ENCODE measurements at regions not wholly inside any gene's neighbourhood (a gene's known extent, or its start where the extent isn't known, plus 50 kb on each side); places are given as distances from the start of the nearest gene placed in this dataset.

GRCh38 chr18:34492652-34493051 is 217.4 kb upstream of the DTNA start:
- no peak overlapping the region for H4K91ac ChIP-seq (replicated peaks; ENCODE audit: insufficient read length, low read length)
- H3K79me2 ChIP-seq (ENCODE audit: control insufficient read depth in 1 of 2, insufficient read depth in 2 of 2, low read length in 2 of 2): peaks cover 0 to 28% of the 10 kb centered on the region in 2 experiments; a peak in 3 of 4 replicates
- FAIRE-seq: no peak
- H3K79me1 ChIP-seq (ENCODE audit: low read depth, low read length): no peaks in the 10 kb centered on the region
- no peak for TF ChIP-seq POLR2AphosphoS5 (IDR thresholded peaks at IDR 0.05; ENCODE audit: low read depth, low read length)
- TF ChIP-seq JUN (IDR thresholded peaks at IDR 0.05; ENCODE audit: low read depth, low read length): peak; percentile 46; the same call in 1 of the 2 replicates
- H3K23ac ChIP-seq (ENCODE audit: insufficient read length): no peak overlapping the region
- no peak overlapping the region for H3K9ac ChIP-seq (replicated peaks in 1 of 4; ENCODE audit: extremely low read depth in 1 of 4, low read depth in 3 of 4, low read length in 3 of 4)
- H3K4me2 ChIP-seq (ENCODE audit: insufficient read depth in 1 of 2, low read depth in 2 of 2, low read length in 2 of 2): peak overlapping the region; percentile 85 to 93
- no peaks in the 10 kb centered on the region for H3K36me3 ChIP-seq (ENCODE audit: control insufficient read depth in 2 of 4, insufficient read depth in 4 of 4, low read length in 3 of 4)
- H3K9me3 ChIP-seq (ENCODE audit: insufficient read depth in 2 of 2, low read depth in 1 of 2, low read length in 1 of 2): no peaks in the 10 kb centered on the region
- H4K5ac ChIP-seq (ENCODE audit: insufficient read length, low read depth, low read length): no peak overlapping the region
- H3K4me3 ChIP-seq (ENCODE audit: extremely low read depth in 1 of 4, insufficient read depth in 2 of 4, low read depth in 3 of 4, low read length in 4 of 4): peak overlapping the region; percentile 64 to 96 (median 69); a peak in 7 of 8 replicates
- no peak overlapping the region for H3K27ac ChIP-seq (ENCODE audit: low read depth, low read length)
- peaks cover 7% of the 10 kb centered on the region; the same call in 1 of the 2 replicates for H3K23me2 ChIP-seq (ENCODE audit: low read depth, low read length)
- H3K14ac ChIP-seq (ENCODE audit: insufficient read length): no peak overlapping the region
- no peak overlapping the region for H4K8ac ChIP-seq (ENCODE audit: extremely low read depth, insufficient read depth, low read length)
- H2BK15ac ChIP-seq (ENCODE audit: low read length): no peak overlapping the region
- no peaks in the 10 kb centered on the region for H3K27me3 ChIP-seq (replicated peaks in 1 of 4; ENCODE audit: control insufficient read depth in 3 of 4, extremely low read depth in 1 of 4, insufficient read depth in 3 of 4, low read length in 3 of 4)
- peaks cover 0 to 16% (median 7%) of the 10 kb centered on the region in 4 experiments; a peak in 4 of 7 replicates for H3K4me1 ChIP-seq (replicated peaks in 1 of 4; ENCODE audit: control insufficient read depth in 3 of 4, insufficient read depth in 4 of 4, low read length in 3 of 4)
- H2BK5ac ChIP-seq (ENCODE audit: low read depth, low read length): no peak overlapping the region
- no peak overlapping the region for H2BK20ac ChIP-seq (ENCODE audit: low read length)
- H4K20me1 ChIP-seq (replicated peaks in 1 of 2; ENCODE audit: control insufficient read depth in 1 of 2, insufficient read depth in 2 of 2, low read length in 2 of 2): no peaks in the 10 kb centered on the region
- H2AK5ac ChIP-seq (ENCODE audit: low read depth, low read length): no peak overlapping the region
- POLR2A ChIA-PET (ENCODE audit: partially characterized antibody): no interaction called here
- H2AFZ ChIP-seq (ENCODE audit: low read length): no peak overlapping the region
- no peak overlapping the region for H3K18ac ChIP-seq (ENCODE audit: extremely low read depth, low read length)
- H3K4ac ChIP-seq (replicated peaks; ENCODE audit: insufficient read length, low read depth, low read length): no peak overlapping the region
- no peak for DNase-seq (ENCODE audit: low read depth in 1 of 2, low spot score in 2 of 2)
- no peak overlapping the region for H3K56ac ChIP-seq (replicated peaks; ENCODE audit: insufficient read length, low read depth, low read length)
- no peak overlapping the region for H2BK120ac ChIP-seq (replicated peaks; ENCODE audit: low read depth, low read length)
- CTCF ChIA-PET (ENCODE audit: partially characterized antibody): interaction anchor here (1.6 kb wide), 1 partner anchor 38 kb away, joined by 3 read pairs; no protein-coding TSS in a partner anchor
- no peak overlapping the region for H2BK12ac ChIP-seq (ENCODE audit: low read depth, low read length)
